ENCODE measurements at regions not wholly inside any gene's neighbourhood (a gene's known extent, or its start where the extent isn't known, plus 50 kb on each side); places are given as distances from the start of the nearest gene placed in this dataset.

DNA sequence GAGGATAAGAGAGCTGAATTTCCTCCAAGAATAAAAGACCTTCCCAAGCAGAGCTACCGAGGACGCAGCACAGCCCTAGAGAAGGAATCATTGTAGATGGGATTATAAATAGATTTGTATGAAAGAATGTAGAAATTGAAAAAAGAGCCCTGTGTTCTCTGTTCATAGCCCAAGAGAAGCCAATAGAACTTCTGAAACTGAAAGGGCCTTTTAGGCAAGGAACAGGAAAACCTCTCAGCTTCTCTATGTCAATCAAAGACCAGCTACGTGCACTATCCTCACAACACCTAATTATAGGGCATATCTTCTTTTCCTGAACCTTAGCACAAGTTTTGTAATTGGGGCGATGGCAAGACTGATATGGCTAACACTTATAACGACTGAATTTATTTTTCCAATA is 192.4 kb upstream of the RNPC3 start:
- no peak for TF ChIP-seq POLR2A (IDR thresholded peaks at IDR 0.05)
- TF ChIP-seq, protein P1, sequence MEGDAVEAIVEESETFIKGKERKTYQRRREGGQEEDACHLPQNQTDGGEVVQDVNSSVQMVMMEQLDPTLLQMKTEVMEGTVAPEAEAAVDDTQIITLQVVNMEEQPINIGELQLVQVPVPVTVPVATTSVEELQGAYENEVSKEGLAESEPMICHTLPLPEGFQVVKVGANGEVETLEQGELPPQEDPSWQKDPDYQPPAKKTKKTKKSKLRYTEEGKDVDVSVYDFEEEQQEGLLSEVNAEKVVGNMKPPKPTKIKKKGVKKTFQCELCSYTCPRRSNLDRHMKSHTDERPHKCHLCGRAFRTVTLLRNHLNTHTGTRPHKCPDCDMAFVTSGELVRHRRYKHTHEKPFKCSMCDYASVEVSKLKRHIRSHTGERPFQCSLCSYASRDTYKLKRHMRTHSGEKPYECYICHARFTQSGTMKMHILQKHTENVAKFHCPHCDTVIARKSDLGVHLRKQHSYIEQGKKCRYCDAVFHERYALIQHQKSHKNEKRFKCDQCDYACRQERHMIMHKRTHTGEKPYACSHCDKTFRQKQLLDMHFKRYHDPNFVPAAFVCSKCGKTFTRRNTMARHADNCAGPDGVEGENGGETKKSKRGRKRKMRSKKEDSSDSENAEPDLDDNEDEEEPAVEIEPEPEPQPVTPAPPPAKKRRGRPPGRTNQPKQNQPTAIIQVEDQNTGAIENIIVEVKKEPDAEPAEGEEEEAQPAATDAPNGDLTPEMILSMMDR (IDR thresholded peaks at IDR 0.05): no peak

Measured in uterus (tissue), 2 donors.